H1 (cell line): ENCODE measurements at regions not wholly inside any gene's neighbourhood (a gene's known extent, or its start where the extent isn't known, plus 50 kb on each side); places are given as distances from the start of the nearest gene placed in this dataset.

Source experiments
- CTCF ChIP-seq, 3 experiments: IDR thresholded peaks; 1 replicate in 2 of 3; 2 replicates in 1 of 3; pipeline versions ENCODE4 v1.5.1 to v1.6.1; 2011; ENCODE audit warnings: low read length in 3 of 3, mild to moderate bottlenecking in 3 of 3, inconsistent platforms in 2 of 3, low read depth in 1 of 3, moderate library complexity in 1 of 3; ENCODE audit not compliant: insufficient read depth in 1 of 3; ENCODE audit errors: control extremely low read depth in 1 of 3
- EZH2 ChIP-seq: fragments of 200-600 bp; sonication (generic); IDR thresholded peaks from 2 replicates; pipeline ENCODE4 v1.7.1; 2012; ENCODE audit warnings: low read depth, mild to moderate bottlenecking, moderate library complexity, low read length, inconsistent platforms; ENCODE audit not compliant: severe bottlenecking
- GABPA ChIP-seq: IDR thresholded peaks from 2 replicates; pipeline ENCODE4 v1.6.1; 2011; ENCODE audit warnings: mild to moderate bottlenecking, low read length, moderate library complexity, borderline replicate concordance; ENCODE audit not compliant: insufficient read depth
- KDM5A ChIP-seq: fragments of 200-600 bp; IDR thresholded peaks from 2 replicates; pipeline ENCODE4 v1.7.1; 2012; ENCODE audit warnings: mild to moderate bottlenecking, low read length, inconsistent platforms, mixed read lengths
- TEAD4 ChIP-seq: IDR thresholded peaks from 2 replicates; pipeline ENCODE4 v1.6.1; 2012; ENCODE audit warnings: low read depth, low read length, inconsistent platforms, mixed read lengths

- TF ChIP-seq KDM5A (no peak), CTCF (IDR thresholded peaks at IDR 0.05; ENCODE audit: control extremely low read depth in 1 of 3, insufficient read depth in 1 of 3, low read depth in 1 of 3, low read length in 3 of 3) (no peak), TEAD4 (no peak), EZH2 (no peak), GABPA (no peak)
Measured at GRCh38 chr3:27802425-27802824, 80.3 kb upstream of the EOMES start.
